Liver (tissue), 3 donors: ENCODE measurements at regions not wholly inside any gene's neighbourhood (a gene's known extent, or its start where the extent isn't known, plus 50 kb on each side); places are given as distances from the start of the nearest gene placed in this dataset.

ENCODE experiments used
- GABPA ChIP-seq, 2 donors: IDR thresholded peaks in 1 of 2; conservative IDR thresholded peaks in 1 of 2; 2 replicates each; pipeline ENCODE4 v1.6.1; 2016; ENCODE audit warnings: antibody characterized with exemption in 2 of 2, mild to moderate bottlenecking in 1 of 2, moderate library complexity in 1 of 2
- HNF4G ChIP-seq: IDR thresholded peaks from 2 replicates; pipeline ENCODE4 v1.6.1; 2016; ENCODE audit warnings: antibody characterized with exemption
- JUND ChIP-seq, 2 donors: IDR thresholded peaks; 2 replicates each; pipeline ENCODE4 v1.6.1; 2016; ENCODE audit warnings: antibody characterized with exemption in 2 of 2
- RAD21 ChIP-seq, 2 donors: IDR thresholded peaks; 2 replicates each; pipeline ENCODE4 v1.6.1; 2016; ENCODE audit warnings: antibody characterized with exemption in 2 of 2, mild to moderate bottlenecking in 2 of 2
- RXRA ChIP-seq, 2 donors: IDR thresholded peaks; 2 replicates each; pipeline ENCODE4 v1.6.1; 2017 to 2018; ENCODE audit warnings: antibody characterized with exemption in 2 of 2, mild to moderate bottlenecking in 1 of 2
- SP1 ChIP-seq: IDR thresholded peaks from 2 replicates; pipeline ENCODE4 v1.6.1; 2018; ENCODE audit warnings: antibody characterized with exemption, mild to moderate bottlenecking
- TAF1 ChIP-seq: conservative IDR thresholded peaks from 2 replicates; pipeline ENCODE4 v1.6.1; 2016; ENCODE audit warnings: antibody characterized with exemption, mild to moderate bottlenecking
- YY1 ChIP-seq: IDR thresholded peaks from 2 replicates; pipeline ENCODE4 v1.6.1; 2016; ENCODE audit warnings: antibody characterized with exemption, mild to moderate bottlenecking
- TF ChIP-seq, protein P1 (sequence below): fragments of 150-350 bp; IDR thresholded peaks from 2 replicates; pipeline ENCODE4 v1.5.1; 2017; ENCODE audit warnings: improper control_type of control experiment, low read depth, low read length; ENCODE audit not compliant: missing input control
- TF ChIP-seq, protein P2 (sequence below): IDR thresholded peaks from 2 replicates; pipeline ENCODE4 v1.6.1; 2016; ENCODE audit warnings: antibody characterized with exemption, mild to moderate bottlenecking
- TF ChIP-seq, protein P3 (sequence below): IDR thresholded peaks from 2 replicates; pipeline ENCODE4 v1.6.1; 2016; ENCODE audit warnings: antibody characterized with exemption
- TF ChIP-seq, protein P4 (sequence below): IDR thresholded peaks from 2 replicates; pipeline ENCODE4 v1.6.1; 2016; ENCODE audit warnings: antibody characterized with exemption
- TF ChIP-seq, protein P5 (sequence below): IDR thresholded peaks from 2 replicates; pipeline ENCODE4 v1.6.1; 2016; ENCODE audit warnings: antibody characterized with exemption
- donor health status: healthy.
- donor health status: healthy.

DNA sequence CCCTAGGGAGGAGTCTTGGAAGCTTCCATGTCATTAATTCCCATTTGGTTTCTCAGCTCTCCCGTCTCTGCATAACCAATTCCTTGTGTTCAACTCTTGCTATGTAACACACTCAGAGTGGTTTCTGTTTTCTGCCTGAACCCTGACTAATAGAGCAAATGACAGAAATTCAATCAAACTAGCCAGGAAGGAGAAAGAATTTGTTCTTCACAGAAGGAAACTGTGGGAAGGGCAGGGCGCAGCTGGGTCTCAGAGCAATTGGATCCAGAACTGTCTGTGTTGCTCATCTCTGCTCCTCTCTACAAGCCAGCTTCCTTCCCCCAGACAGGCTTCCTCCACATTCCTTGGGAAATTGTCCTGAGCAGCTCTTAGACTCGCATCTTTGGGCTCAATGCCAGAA, 269.8 kb downstream of the TNS1 start:
- TF ChIP-seq RXRA (IDR thresholded peaks at IDR 0.05): no peak
- TF ChIP-seq, protein P1, sequence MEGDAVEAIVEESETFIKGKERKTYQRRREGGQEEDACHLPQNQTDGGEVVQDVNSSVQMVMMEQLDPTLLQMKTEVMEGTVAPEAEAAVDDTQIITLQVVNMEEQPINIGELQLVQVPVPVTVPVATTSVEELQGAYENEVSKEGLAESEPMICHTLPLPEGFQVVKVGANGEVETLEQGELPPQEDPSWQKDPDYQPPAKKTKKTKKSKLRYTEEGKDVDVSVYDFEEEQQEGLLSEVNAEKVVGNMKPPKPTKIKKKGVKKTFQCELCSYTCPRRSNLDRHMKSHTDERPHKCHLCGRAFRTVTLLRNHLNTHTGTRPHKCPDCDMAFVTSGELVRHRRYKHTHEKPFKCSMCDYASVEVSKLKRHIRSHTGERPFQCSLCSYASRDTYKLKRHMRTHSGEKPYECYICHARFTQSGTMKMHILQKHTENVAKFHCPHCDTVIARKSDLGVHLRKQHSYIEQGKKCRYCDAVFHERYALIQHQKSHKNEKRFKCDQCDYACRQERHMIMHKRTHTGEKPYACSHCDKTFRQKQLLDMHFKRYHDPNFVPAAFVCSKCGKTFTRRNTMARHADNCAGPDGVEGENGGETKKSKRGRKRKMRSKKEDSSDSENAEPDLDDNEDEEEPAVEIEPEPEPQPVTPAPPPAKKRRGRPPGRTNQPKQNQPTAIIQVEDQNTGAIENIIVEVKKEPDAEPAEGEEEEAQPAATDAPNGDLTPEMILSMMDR: no peak
- TF ChIP-seq, protein P2, sequence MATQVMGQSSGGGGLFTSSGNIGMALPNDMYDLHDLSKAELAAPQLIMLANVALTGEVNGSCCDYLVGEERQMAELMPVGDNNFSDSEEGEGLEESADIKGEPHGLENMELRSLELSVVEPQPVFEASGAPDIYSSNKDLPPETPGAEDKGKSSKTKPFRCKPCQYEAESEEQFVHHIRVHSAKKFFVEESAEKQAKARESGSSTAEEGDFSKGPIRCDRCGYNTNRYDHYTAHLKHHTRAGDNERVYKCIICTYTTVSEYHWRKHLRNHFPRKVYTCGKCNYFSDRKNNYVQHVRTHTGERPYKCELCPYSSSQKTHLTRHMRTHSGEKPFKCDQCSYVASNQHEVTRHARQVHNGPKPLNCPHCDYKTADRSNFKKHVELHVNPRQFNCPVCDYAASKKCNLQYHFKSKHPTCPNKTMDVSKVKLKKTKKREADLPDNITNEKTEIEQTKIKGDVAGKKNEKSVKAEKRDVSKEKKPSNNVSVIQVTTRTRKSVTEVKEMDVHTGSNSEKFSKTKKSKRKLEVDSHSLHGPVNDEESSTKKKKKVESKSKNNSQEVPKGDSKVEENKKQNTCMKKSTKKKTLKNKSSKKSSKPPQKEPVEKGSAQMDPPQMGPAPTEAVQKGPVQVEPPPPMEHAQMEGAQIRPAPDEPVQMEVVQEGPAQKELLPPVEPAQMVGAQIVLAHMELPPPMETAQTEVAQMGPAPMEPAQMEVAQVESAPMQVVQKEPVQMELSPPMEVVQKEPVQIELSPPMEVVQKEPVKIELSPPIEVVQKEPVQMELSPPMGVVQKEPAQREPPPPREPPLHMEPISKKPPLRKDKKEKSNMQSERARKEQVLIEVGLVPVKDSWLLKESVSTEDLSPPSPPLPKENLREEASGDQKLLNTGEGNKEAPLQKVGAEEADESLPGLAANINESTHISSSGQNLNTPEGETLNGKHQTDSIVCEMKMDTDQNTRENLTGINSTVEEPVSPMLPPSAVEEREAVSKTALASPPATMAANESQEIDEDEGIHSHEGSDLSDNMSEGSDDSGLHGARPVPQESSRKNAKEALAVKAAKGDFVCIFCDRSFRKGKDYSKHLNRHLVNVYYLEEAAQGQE: no peak
- TF ChIP-seq, protein P3, sequence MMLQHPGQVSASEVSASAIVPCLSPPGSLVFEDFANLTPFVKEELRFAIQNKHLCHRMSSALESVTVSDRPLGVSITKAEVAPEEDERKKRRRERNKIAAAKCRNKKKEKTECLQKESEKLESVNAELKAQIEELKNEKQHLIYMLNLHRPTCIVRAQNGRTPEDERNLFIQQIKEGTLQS: no peak
- no peak for TF ChIP-seq SP1
- no peak for TF ChIP-seq GABPA (IDR thresholded peaks at IDR 0.05 in 1 of 2, conservative IDR thresholded peaks at IDR 0.05 in 1 of 2)
- no peak for TF ChIP-seq RAD21 (IDR thresholded peaks at IDR 0.05)
- TF ChIP-seq YY1: no peak
- TF ChIP-seq JUND (IDR thresholded peaks at IDR 0.05): no peak
- TF ChIP-seq TAF1: no peak
- TF ChIP-seq, protein P4, sequence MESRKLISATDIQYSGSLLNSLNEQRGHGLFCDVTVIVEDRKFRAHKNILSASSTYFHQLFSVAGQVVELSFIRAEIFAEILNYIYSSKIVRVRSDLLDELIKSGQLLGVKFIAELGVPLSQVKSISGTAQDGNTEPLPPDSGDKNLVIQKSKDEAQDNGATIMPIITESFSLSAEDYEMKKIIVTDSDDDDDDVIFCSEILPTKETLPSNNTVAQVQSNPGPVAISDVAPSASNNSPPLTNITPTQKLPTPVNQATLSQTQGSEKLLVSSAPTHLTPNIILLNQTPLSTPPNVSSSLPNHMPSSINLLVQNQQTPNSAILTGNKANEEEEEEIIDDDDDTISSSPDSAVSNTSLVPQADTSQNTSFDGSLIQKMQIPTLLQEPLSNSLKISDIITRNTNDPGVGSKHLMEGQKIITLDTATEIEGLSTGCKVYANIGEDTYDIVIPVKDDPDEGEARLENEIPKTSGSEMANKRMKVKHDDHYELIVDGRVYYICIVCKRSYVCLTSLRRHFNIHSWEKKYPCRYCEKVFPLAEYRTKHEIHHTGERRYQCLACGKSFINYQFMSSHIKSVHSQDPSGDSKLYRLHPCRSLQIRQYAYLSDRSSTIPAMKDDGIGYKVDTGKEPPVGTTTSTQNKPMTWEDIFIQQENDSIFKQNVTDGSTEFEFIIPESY: no peak
- TF ChIP-seq HNF4G: no peak
- TF ChIP-seq, protein P5, sequence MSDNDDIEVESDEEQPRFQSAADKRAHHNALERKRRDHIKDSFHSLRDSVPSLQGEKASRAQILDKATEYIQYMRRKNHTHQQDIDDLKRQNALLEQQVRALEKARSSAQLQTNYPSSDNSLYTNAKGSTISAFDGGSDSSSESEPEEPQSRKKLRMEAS: no peak
